ENCODE measurements at regions not wholly inside any gene's neighbourhood (a gene's known extent, or its start where the extent isn't known, plus 50 kb on each side); places are given as distances from the start of the nearest gene placed in this dataset.

DNA sequence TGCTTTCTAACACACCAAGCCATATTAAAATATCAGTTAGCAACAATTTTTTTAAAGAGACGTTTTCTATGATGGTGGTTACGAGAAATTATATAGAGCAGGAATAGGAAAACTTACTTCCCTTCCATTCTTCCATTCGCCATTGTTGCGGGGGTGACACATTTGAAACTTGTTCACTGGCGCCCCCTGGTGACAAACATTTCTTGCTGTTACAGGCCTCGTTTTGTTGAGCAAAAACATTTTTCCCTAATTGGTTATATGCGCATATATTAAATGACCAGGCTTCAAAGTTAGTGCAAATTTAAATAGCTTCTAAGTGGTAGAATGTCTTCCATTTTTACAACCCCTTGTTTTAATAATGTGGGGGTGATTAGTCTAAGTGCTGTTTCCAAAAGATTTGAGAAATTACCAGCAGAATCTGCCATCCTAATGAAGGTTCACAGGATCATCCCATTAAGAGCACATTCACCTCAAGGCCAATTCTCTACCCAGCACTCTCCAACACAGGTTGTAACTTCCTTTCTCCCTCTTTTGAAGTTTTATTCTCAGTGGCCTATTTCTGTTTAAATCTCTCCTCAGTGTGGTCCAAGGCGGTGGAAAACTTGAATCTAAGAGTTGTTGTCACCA is 1124.7 kb downstream of the FLRT2 start:
- peak; percentile 5 to 69 for DNase-seq

DNA sequence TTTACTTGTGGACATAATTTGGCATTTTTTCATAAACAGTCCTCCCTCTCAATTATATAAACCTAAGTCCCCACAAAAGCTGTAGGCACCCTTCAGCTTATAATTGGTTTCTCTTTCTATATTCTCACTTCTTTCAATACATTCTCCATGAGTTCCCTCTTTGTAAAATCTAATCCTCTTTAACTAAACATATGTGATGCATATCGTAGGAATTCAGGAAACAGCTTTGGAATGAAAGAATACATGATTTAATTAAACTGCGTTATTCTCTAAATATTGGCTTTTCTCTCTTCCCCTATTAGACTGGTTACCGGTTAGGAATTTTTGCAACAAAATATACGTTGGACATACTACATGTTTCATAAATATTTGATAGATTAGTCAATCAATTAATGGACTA is 1122.6 kb downstream of the FLRT2 start:
- DNase-seq: no peak

DNA sequence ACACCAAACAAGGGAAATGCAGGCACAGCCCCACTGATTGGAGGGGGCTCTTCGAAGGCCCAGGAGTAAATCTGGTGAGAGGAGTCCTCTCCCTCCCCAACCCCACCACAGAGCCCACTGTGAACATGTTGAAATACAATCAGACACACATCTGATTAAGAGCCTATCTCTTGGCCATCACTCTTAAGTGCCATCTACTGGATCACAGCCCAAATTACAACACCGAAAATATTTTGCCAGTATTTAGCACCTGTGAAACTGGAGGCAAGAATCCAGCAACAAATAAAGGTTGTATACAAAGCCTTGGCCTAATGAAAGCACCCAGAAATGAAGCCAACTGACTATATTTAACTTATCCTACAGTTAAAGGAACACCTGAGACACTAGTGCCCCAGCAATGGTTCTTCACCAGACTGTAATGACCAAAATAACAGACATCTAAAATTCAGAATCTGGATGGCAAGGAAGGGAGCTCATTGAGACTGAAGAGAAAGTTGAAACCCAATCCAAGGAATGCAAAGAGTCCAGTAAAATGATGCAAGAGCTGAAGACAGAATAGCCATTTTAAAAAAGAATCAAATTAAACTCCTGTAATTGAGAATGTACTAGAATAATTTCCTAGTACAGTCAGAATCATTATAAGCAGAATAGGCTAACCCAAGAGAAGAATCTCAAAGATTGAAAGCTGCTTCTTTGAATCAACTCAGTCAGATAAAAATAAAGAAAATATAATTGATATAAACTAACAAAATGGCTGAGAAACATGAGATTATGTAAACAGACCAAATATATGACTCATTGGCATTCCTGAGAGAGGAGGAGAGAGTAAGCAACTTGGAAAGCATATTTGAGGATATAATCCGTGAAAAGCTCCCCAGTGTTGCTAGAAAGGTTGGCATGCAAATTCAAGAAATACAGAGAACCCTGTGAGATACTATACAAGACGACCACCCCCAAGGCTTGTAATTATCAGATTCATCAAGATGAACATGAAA is 1117.0 kb downstream of the FLRT2 start:
- no peak for DNase-seq

DNA sequence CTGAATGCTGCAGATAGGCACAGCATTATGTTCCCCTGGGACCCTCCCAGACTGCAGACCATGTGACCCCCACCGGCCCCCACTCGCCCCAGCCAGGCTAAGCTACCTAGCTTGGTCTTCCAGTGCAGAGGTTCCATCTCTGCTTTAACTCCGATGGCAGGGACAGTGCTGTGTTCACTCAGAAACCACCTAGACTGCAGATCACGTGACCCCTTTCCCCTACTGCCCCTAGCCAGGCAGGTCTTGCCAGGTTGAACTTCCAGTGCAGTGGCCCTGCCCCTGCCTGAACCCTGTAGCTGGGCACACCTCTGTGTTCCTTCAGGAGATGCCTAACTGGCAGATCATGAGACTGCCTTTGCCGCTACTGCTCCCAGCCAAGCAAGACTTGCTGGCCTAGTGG is 1116.2 kb downstream of the FLRT2 start:
- no peak for DNase-seq

DNA sequence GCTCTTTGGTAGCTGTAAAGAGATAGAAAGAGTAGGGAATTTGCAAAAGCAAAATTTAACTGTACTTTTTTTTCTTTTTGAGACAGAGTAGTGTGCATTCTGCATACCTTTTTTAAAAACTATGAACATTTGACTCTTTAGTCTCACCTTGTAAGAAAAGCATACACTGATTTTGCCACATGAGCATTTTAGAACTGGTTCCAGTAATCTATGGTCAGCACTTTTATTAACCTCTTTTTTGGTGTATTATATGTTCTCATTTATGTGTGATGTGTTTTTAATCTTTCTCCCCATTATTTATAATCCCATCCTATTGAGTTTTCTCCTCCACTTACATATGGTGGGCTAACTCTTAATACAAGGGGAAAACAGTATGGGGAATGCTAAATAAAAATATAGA is 1111.4 kb downstream of the FLRT2 start:
- DNase-seq: no peak

DNA sequence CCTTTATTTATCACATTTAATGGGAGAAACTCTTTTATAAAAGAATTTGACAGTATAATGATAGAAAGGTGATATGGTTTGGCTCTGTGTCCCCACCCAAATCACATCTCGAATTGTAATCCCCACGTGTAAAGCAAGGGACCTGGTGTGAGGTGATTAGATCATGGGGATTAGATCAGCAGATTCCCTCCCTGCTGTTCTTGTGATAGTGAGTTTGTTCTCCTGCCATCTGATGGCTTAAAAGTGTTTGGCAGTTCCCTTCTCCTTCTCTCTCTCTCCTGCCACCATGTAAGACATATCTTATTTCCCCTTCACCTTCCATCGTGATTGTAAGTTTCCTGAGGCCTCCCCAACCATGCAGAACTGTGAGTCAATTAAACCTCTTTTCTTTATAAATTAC is 1110.3 kb downstream of the FLRT2 start:
- no peak for DNase-seq

DNA sequence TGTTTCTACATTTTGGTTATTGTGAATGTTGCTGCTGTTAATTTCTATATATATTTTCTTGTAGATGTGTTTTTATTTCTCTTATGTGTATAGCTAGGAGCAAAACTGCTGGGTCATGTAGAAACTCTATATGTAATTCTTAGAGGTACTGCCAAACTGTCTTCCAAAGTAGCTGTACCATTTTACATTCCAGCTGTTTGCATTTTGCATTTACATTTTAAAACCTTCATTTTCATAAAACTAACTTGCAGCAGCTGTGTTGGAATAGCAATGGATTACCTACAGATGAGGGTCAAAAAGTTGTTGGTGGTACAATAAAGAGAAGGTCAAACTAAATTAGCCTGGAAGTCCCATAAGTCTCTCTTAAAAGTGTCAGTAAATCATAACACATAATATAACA is 1109.7 kb downstream of the FLRT2 start:
- no peak for DNase-seq

DNA sequence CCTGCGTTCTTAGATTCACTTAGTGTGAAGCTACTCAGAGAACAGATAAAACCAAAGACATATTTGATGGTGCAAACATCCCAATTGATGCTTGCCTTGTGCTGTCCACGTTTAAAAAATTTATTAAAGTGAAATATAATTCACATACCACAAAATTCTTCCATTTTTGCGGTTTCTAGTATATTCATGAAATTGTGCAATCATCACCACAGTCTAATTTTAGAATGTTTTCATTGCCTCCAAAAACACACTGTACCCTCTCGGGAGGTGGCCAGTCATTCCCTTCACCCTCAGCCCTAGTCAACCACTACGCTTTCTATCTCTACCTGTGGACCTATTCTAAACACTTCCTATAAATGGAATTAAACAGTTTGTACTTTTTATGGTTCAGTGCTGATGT is 1109.2 kb downstream of the FLRT2 start:
- DNase-seq: no peak

DNA sequence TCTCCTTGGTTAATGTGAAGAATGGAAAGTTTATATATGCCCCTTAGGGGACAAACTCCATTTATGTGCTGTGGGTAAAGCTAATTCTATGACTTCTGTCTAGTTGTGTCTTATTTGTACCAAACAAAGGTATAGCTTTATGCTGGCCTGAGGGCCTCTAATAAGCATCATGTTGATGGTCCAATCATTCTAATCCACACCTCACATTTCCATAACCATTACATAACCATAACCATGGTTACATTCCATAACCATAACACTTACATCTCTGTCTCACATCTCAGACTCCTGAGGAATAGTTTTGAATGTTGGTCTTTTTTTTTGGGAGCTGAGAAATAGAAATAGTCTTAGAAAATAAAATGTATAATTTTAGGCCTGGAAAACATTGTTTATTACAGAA is 1097.1 kb downstream of the FLRT2 start:
- no peak for DNase-seq

DNA sequence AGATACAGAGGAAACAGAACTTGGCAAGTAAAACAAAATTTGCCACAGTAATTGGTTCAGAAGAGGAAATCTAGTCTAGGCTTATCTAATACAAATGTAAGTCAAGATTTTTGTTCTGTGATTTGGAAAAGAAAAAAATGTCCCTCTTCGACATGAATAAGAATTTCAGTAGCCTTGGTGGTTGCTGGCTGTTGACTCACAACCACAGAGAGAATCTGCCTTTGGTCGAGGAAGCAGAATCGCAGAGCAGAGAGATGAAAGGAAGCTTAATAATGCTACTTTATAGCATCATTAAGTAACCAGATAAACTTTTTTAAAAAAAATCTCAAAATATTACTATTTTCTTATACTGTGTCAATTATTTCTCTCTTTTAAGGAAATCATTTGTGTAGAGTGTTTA is 1096.6 kb downstream of the FLRT2 start:
- no peak for DNase-seq

DNA sequence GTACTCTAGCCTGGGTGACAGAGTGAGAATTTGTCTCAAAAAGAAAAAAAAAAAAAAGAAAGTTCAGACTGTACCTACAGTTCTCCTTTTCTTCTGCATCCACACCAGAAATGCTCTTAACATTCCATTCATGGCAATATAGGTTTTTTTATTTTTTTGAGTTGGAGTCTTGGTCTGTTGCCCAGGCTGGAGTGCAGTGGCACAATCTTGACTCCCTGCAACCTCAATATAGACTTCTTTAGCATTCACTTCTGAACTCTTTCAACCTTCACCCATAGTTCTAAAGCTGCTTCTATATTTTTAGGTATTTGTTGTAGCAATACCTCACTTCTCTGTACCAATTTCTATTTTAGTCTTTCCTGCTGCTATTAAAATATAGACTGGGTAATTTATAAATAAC is 1095.7 kb downstream of the FLRT2 start:
- no peak for DNase-seq

DNA sequence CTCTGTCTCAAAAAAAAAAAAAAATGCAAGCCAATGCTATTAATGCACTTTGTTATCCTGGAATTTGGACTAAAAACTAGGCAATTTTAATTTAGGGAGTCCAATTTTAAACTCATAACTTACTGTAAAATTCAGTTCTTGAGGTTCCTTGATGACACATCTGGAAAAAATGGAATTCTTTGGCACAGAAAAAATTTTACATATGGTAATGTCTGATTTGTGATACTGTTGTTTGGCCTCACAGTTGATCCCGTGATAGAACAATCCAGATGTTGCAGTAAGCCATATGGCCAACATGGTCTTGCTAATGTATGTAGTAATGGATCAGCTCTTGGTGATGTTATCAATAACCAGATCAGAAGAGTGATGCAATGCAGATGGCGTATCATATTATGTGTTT is 1089.8 kb downstream of the FLRT2 start:
- DNase-seq: no peak

DNA sequence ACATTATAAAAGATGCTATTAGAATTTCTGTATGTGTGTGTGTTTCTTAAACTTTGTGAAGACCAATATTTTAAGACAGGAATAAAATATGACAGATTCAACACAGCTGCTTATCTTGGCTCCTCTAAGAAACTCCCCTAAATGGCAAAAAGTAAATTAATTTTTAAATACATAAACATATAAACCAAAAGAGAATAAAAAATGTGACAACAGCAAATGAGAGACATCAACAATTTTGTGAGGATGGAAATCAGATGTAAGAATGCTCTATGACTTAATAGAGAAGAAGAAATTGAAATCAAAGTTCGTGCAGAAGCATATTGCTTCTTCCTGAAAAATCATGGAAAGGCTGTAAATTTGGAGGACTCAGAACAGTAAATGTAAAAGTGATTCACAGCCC is 1083.8 kb downstream of the FLRT2 start:
- DNase-seq: no peak

DNA sequence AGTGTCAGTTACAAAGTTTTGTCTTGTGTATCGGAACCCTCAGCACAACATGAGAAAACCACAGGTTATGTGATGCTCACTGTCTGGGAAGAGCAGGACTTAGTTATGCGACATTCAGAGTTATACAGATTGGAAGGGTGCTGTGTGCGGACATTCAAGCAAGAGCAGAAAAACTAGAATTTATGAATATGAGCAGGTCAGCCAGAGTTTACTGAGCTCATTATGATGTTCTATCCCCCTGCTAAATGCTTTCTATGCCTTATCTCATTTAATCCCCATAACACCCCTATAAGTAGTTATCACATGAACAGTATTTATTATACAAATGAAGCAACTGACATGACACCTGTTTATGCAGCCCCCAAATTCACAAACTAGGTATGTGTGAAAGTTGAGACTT is 1083.2 kb downstream of the FLRT2 start:
- no peak for DNase-seq

DNA sequence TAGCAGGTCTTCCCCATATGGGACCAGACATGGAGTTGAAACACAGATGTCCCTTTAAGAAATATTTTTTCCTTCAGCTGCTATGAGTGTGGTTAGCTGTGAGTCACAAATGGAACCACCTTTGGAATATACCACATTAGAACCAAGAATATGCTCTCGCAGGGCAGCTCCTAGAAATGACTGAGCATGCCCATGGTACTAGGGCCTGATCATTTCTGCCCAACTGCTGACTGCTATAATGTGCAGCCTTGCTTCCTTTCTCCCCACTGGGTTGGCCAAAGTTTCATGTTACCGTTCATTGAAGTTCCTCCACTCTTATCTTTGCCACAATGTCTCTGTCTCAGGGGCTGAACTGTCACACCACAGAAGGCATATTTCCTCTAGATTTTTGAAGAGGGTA is 1074.6 kb downstream of the FLRT2 start:
- no peak for DNase-seq

DNA sequence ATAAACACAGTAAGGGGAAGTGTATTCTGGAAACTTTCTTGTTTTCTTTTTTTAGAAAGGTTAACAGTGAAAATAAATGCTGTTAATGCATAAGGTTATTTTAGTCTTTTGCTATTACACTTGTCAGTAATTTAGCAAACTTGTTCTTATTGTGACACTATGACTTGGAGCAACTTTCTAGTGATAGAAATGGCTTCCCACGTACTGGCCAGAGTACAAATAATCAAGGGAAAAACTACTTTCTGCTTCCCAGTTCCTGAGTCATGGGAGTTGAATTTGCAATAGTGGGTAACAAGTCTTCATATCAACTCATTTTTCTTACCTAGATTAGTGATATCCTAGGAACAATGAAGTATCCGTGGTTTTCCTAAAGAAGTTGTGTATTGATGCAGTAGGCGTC is 1072.3 kb downstream of the FLRT2 start:
- DNase-seq: no peak

DNA sequence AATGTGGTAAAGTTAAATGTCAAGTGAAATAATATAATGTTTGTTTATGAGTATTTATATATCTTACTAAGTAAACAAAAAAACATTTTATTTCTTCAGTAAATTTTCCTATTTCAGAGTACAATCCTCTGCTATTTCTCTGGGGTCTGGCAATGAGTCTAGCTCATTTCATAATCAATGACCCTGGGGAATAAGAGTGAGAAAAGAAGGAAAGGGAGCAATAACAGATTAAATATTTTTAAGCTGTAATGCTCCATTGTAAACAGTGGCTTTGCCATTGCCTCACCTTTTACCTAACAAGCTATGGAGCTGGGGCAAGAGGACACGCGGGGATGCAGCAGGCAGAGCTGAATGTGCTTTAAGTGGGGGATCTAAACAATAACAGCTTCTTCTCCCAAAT is 1071.9 kb downstream of the FLRT2 start:
- DNase-seq: no peak

DNA sequence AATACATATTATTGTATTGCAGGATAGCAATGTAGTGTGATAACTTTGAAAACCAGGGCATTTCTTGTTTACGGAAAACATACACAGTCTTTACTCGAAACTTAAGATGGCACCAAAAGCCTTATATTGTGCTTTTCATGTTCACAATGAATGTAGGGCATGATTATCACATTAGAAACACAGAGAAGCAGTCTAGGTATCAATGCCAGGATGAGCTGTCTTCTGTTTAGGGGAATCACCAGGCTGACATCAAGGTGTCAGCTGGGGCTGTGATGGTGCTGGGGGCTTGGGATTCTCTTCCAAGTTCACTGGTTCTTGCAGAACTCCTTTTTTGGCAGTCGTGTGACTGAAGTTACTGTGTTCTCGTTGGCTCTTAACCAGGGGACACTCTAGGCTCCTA is 1067.3 kb downstream of the FLRT2 start:
- no peak for DNase-seq

DNA sequence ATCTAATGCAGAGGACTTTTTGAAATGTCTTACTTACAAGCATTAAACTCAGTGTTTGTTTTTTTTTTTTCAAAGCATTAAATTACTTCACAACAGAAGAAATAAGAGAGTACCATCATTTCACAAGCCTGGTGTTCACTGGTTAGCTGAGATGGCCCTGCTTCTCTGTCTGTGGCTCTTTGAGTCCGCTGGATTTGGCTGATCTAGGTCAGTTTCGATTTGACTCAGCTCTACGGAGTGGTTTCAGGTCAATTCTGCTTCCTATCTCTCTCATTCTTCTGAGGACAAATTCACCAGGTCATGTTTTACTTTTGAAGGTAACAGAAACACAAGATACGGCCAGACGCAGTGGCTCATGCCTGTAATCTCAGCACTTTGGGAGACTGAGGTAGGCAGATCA is 1066.1 kb downstream of the FLRT2 start:
- no peak for DNase-seq

DNA sequence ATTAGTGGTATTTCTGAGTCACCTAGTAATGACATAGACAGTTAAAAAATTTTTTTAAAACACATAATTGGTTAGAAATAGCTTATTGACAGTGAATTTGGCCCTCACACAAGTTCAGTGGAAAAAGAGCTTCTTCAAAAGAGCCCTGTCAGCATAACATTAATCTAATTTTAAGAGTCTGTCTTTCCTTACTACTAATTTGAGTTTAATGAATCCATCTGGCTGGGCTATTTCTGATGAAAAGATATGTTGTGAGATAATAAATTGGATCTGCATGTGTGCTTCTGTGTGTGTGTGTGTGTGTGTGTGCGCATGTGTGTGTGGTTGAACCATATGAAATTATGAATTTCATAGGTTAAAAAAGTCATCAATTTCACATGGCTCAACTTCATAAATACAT is 1045.2 kb downstream of the FLRT2 start:
- DNase-seq: no peak

DNA sequence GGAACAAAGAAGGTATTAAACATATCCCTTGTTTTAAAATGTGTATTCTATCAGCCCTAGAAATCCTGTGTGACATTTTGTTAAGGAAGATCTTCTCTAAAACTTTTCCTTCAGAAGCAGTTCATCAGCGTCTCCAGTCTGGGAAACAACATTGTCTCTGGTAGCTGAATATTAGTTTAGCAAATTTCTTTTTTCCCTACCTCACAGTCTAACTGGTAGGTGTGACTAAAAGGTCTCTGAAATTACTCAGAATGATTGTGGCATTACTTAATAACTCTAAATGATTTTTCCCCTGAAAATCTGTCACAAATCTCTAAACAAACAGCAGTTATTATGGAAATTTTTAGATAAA is 1044.8 kb downstream of the FLRT2 start:
- no peak for DNase-seq

DNA sequence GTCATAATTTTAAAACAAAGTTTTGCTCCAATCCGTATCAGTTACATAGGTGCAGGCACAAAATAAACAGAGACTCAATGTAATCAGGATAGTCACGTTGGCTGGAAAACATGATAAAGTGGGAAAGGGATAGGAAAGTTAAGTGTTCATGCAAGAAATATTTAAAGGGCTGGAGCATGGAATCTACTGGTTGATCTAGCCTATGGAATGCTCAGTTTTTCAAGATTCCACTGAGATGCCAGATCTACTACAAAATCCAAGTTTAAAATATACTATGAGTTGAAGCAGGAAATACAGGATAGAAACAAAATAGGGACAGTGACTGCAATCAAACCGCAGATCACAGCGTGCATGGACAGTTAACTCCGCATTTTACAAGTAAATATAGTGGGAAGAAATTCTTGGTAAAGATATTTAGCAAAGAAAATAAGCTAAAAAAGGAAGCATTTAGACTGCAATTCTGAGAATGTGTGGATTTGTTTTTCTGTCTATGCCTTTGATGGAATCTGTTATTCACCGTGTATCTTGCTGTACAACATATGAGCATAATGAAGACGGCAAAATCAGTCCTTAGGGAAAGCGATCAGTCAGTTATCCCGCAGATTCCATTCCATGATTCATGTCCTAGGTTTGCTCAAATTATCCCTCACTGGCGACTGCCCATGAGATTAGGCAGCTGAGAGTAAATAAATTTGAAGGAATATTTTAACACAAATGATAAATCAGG is 1044.3 kb downstream of the FLRT2 start:
- DNase-seq: no peak

DNA sequence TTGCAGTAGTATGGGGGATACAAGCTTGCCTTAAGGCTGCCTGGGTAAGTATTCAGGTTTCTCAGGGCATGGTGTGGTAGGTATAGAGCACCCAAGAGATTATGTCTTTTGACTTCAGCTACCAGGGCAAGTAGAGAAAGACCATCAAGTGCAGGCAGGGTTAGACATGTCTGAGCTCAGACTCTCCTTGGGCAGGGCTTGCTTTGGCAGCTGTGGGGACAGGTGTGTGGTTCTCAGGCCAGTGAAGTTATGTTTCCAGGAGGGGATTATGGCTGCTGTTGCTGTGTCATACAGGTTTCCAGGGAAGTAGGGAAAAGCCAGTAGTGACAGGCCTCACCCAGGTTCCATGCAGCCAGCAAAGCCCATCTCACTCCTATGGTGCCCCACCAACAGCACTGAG is 1040.4 kb downstream of the FLRT2 start:
- no peak for DNase-seq

DNA sequence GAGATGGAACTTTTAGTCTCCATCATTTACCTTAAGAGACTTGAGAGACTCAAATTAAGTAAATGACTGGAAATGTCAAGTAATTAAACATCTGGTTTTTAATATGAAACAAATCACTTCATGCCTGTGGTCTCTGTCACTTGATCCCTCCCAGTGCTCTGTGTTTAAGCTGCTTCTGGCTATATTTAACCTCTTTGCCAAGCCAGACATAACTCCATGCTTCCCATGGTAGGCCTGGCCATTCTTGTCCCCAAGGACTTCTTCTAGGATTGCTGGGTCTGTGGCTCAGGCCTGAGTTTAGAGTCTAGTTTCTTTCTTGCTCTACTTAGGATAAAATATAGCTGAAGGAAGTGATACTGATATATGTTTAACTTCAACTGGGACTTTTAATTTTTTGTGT is 1013.6 kb downstream of the FLRT2 start:
- DNase-seq: no peak
